NCI-H2196 (cell line): ENCODE measurements at regions not wholly inside any gene's neighbourhood (a gene's known extent, or its start where the extent isn't known, plus 50 kb on each side); places are given as distances from the start of the nearest gene placed in this dataset.

Experiments used
- DNase-seq: peaks from one replicate; lab custom pipeline; 2025; ENCODE audit not compliant: unreplicated experiment; lab: John Stamatoyannopoulos, UW

DNA sequence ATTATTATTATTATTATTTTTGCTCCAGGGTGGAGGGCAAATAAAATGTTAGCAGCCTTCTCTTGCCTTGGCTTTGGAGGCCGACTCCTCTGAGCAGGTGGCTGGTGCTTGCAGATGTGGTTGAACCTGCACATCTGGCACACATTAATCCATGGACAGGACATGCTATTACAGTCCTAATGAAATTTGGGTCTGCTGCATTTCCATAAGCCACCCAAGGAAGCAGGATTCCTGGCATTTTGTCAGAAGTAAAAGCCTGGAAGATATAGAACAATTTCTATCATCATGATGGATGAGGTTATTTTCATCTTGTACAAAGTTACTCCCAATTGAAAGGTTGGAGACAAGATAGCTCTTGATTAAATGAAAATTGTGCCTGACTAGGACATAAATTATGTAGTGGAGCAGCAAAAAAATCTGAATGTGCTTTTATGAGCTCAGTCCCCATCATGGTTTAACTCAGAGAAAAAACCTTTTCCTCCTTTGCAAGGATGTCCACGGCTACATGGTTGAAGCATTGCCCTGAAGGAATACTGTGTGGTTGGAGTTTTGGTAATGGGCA lies 130.9 kb upstream of the RGMA start:
- no peak for DNase-seq

DNA sequence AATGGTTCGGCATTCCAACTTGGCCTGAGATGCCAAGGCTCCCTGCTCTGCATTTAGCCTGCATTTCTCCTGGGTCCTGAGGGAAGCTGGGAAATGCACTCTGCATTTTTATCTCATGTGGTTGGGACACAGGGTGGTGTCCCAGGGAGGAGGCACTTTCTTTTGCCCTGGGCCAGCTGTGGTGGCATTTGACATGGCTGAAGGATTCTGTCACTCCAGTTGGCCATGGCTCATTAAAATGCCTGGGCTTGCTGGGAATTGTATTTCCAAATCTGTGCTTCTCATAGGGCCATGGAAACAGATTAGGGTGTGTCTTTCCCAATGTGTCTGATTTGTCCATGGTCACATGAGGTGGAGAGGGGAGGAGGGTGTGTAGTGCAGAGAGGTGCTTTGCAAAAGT lies 128.3 kb upstream of the RGMA start:
- DNase-seq, result no peak

DNA sequence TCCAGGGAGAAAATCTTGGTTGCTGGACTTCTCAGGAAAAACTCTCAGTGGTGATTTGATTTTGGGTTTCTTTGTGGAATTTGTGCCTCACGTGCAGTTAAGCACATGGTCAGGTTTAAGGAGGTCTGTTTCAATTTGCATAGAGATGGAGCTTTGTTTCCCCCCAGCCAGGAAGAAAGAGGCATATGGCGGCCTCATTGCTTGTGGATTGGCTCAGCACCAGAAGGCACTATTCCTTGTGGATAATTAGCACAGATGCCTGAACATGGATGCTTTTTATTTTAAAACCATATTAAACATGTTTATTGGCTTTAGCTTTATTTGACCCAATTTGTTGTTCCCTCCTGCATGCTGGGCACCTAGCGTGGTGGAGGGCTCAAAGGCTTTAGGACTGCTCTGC lies 125.1 kb upstream of the RGMA start:
- DNase-seq, result no peak

DNA sequence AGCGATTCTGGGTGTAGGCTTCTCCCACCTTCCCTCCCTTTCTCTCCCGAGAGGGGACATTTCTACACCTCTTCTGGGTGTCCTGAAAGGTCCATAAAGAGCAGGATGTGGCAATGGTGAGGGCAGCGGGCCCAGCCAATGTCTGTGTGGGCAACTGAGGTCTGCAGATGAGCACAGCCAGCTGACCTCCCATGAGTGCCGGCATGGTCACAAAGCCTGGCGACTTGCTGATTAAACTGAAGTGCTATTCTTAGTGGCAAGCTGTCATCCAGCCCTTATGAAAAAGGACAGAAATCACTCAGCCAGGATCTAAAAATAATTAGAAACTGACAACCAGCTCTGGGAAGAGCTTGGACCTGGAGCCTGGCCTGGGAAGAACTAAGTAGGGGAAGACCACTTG lies 124.3 kb upstream of the RGMA start:
- DNase-seq, result no peak

DNA sequence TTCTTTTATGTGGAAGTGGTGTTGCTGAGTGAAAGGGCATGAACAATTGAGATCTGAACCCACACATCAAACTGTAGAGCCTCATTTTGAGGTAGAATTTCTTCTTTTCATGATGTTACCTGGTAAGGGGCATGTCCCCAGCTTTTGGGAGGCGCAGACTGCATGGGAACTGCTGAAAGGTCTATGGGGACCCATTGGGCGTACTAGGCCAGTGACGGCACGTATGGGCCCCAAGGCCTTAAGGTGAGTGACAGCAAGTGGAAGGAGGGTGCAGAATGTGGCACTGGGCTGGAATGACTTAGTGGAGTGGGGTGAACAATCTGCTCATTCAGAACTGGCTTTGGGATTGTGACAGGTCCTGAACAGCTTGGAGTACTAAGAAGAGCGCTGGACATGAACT lies 123.6 kb upstream of the RGMA start:
- no peak for DNase-seq

DNA sequence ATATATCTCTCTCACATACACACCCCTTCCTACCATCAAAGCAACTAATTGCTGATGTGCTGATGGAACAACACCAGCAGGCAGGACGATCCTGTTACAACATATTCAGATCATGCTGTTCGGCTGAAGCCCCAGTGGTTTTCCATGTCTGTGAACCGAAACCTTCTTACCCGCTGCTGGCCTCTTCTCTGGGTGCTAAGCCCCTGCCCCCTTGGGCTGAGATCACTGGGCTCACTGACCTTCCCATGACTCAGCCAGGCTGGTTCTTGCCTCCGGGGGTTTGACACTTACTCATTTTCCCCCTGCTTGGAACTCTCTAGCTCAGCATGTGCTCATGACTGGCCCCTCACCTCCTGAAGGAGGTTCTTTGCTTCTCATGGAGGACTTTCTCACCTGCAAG lies 122.0 kb upstream of the RGMA start:
- no peak for DNase-seq

DNA sequence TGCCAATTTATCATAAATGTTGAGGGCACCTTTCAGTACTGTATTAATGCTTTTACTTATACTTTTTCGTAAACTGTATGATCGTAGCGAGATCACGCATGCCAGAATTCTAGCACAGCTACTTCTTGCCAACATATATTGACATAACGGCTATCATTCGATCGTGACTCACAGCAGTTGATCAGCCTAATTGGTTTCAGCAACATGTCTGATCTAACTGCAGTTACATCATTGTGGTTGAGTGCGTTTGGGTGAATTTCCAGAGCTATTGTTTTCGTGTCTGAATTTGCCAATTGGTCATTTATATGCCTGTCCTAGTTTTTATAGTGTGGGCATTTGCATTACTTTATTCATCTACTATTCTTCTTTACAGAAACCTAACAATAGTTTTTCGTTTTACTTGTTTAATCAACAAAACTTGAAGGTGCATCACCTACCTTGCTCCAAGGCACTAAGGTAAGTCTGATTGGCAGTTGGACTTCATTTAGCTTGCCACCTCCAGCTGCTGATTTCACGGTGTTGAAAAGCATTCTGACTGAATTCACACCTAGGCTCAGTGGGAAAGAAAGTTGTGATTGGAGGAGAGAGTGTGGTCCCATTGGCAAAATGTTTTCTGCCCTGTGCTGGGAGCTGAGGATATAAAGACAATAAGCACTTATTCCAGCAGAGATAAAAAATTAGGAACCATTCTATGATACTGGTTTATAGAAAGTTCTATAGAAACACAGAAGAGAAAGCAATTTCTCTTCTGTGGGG lies 120.9 kb upstream of the RGMA start:
- DNase-seq, result no peak

DNA sequence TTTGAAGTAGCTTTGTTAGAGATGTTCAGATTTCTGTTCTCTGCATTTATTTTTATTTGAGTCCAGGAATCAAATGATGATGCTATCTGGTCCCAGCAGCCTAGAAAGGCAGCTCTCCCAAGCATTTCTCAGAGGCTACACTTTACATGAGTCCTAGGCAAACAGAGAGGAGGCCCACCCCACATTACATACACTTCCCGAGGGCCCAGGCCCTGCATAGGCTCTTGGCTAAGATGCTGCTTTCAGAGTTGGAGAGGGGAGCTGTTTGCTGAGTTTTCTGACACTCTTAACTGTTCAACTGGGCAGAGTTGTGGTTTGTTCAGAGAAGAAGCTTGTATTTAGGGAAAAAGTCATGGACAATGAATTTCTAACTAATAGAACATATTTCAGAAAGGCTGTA lies 117.9 kb upstream of the RGMA start:
- no peak for DNase-seq

DNA sequence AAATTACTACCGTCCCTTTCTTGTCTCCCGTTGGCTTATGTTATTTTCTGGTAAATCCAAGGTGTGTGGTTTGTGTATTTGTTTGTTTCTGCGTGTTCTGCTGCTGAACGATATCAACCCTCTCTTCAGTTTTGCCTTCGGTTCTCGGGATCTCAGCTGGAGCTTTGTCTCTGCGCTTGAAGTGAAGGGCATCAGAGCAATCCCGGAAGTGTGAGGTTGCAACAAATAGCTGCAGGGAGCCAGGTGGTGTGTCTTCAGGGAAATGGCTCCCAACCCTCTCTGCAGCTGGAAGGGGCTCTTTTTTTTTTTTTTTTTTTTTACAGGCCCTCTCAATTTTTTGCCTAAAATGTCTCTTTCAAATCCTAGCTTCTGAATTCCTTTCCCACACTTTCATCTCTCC lies 116.4 kb upstream of the RGMA start:
- DNase-seq, result no peak

DNA sequence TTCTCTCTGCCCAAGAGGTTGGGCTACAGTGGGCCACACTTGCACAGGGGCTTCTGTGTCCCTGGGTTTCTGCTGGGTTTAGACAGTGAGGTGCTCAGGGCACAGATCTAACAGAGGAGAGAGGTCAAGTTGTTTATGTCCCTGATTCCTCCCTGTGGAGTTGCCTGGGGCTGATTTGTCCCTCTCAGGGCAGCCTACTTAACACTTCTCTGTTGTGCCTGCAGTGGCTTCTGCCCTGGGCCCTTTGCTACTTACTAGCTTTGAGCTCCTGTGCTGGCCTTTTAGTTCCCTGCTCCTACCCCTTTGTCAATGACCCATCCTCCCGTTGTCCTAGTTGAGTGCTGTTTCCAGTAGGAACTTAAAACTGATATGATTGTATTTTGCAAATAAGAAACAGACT lies 114.0 kb upstream of the RGMA start:
- DNase-seq, result no peak

DNA sequence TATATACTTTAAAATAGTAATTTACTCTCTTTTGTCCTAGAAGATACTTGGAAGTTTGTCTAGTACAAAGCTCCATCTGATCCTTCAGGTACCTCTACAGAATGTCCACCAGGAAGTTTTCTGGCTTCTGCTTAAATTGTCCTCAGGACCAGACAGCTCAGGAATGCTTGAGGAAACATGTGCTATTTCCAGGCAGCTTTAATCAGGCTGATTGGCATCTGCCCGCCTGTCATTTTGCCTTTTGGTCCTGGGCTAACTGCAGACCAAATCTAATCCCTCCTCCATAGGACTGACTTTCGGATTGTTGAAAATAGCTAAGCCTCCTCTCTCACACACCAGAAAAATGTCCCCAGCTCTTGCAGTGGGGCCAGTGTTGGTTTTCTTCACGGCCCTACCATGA lies 113.4 kb upstream of the RGMA start:
- DNase-seq, result no peak

DNA sequence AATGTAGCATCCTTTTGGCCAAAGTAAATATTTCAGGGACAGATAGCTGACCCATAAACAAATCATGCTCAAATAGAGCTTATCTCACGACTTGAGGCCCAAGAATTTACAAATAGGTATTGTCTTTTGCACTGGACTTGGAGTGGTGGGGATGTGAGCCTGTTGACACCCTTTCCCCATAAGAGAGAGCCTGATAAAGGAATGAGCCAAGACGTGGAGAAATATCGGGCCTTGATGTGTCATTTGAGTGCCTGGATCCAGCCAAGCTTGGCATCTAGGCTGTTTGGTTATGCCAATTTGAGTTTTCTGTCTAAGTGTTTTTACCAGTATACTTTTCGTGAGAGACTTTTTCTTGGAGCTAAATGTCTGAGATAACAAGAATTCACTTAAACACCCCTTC lies 112.9 kb upstream of the RGMA start:
- no peak for DNase-seq

DNA sequence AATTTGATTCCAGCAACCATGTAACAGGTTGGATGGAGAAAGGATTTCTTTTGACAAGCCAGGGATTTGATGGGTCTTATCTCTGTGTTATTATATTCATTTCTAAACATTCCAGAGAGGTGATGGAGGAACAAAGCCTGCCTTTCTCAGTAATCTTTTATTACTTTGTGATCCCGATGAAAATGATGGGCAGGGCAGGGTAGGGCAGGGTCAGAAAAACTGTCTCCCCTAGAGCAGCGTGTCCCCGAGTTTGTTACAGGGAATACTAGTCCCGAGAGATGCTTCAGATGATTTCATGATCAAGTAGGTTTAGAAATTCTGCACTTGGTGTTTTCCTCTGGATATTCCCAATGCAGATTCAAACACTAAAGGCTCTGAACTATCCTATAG lies 111.8 kb upstream of the RGMA start:
- DNase-seq, result no peak

DNA sequence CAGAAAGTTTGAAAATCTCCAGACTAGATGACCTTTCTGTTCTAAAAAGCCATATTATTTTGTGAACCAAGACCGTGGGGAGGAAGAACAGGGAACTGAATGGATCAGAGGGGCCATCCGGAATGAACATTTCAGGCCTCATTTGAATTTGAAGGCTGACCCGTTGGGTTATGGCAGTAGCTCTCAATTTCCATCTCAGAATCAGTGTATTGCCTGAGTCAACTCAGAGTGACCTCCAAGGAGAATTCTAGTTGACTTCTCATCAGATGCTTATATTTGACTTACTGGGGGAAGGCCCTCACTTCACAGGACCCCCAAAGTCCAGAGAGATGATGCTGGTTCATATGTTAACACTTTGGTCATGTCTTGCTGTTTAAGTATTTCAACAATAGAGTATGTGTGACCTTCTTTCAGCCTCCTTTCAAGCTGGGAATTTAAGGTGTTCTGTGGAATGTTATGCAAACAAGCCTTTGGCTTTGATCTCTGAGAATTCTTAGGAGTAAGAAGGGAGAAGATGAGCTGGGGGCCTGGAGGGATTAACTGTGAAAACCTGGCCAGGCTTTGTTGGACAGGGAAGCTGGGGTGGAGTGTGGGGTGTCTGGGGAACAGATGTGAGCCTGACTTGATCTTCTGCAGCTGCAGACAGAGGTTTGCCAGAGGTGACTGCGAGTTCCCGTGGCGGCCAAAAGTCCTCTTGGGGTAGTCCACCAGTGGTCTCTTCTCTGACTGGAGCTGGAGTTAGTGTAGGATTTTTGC lies 111.2 kb upstream of the RGMA start:
- no peak for DNase-seq

DNA sequence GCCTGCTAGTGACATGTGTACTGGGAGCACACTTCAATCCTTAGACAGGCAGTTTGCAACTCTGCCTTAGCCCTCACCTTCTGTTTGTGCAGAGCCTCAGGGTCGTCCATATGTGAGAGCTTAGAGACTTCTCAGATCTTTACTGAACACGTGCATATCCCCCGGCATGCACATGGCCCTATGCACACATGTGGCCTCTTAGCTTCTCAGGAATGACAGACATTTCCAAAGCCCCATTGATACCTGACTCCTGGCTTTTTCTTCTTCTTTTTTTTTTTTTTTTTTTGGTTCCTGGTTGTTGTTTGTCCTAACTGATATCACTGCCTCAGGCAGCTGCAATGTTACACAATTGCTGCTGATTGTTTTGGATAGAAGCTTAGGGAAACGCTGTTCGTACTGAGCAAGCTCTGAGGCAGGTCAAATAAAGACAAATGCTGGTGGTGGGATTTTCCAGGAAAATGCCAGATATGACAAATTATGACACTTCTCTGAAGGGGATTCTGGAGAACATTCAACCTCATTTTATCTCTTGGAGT lies 107.2 kb upstream of the RGMA start:
- no peak for DNase-seq

DNA sequence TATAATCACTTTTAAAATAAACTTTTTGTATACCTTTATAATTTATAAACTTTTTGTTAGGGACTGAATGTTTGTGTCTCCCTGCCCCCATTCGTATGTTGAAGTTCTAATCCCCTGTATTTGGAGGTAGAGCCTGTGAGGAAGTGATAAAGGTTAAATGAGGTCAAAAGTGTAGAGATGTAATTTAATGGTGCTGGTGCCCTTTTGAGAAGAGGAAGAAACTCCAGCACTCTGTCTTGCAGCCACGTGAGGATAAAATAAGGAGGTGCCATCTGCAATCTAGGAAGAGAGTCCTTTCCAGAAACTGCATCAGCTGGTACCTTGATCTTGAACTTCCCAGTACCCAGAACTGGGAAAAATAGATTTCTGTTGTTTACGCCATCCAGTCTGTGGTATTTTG lies 106.1 kb upstream of the RGMA start:
- DNase-seq, result no peak

DNA sequence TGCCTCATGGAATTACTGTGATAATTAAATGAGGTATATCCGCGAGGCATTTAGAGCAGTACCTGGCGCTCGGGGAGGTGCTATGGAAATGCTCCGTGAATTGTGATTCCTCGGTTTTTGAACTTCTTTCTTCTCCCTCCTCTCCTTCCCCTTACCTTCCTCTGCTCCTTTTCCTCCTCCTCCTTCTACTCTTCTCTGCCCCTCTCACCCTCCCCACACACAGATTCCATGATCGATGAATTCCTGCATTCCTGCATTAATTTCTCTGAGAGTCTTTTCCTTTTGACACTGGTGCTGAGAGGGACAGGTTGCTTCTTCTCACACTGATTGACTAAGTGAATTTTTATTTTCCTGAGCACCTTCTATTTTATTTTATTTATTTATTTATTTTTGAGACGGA lies 101.2 kb upstream of the RGMA start:
- DNase-seq, result no peak

DNA sequence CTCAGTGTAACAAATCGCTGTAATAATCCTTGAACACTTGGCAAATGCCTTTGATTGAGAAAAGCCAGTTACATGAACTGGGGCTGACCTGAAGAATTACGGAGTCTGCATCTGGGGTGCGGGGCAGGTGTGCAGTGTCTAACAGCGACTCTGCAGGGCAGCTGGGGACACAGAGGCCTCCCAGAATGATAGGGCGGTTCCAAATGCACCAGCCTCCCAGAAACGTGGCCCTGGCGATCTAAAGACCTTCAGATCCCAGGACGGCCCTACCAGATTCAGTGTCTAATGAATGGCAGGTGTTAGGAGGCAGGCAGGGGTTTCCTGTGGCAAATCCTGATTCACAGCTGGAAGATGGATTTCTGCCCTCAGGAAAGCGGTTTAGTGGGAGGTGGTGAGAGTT lies 100.5 kb upstream of the RGMA start:
- no peak for DNase-seq

DNA sequence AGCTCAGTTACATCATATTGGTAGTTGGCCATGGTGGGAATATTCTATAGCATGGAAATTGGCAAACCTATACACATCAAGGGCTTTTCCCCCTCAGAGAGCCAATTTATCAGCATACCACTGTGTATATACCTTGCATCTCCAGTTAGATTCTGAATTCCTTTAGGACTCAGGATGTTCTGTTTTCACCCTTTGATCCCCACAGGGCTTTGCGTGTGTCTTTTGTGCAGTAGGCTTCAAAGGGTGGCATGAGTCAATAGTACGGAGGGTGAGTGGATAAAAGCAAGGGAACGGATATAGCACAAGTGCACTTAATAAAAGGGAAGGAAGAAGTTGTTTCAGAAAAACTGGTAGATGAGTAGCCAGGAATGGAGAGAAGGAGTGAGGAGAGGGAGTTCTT lies 99.2 kb upstream of the RGMA start:
- DNase-seq, result no peak

DNA sequence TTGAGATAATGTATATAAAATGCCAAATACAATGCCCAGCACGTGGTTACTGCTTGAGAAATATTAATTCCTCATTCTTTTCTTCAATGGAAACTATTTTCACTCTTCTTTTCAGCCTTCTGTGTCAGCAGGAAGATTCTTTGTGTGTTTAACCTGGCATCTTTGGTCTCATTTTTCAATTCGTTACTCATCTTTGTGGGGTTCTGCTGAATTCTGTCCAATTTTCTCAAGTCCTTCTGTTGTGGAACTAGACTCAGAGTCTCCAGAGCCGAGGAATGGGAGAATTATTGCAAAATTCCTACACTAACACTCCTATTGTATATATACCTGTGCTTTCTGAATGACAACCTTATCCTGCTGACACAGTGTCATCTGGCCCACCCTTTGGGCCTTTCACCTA lies 96.8 kb upstream of the RGMA start:
- no peak for DNase-seq

DNA sequence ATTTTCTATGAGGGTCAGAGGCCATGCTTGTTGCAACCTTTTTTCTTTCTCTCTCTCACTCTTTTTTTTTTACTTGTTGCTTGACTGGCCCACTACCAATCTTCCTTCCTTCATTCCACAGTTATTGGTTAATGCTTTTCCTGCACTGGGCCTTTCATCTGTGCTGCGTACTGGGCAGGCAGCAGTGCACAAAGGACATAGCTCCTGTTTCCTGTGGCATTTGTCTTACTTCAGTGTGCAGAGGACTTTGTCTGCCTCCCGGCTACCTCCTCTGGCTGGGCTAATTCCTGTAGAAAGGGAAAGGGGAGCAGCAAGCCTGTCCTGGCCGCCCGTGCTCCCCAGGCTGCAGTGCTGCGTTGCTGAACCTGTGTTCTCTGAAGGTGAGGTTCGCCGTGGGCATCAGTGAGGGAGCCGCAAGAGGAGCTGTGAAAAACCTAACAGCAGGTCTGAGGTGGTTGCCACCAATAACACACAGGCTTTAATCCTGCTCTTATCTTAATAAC lies 93.7 kb upstream of the RGMA start:
- DNase-seq, result no peak

DNA sequence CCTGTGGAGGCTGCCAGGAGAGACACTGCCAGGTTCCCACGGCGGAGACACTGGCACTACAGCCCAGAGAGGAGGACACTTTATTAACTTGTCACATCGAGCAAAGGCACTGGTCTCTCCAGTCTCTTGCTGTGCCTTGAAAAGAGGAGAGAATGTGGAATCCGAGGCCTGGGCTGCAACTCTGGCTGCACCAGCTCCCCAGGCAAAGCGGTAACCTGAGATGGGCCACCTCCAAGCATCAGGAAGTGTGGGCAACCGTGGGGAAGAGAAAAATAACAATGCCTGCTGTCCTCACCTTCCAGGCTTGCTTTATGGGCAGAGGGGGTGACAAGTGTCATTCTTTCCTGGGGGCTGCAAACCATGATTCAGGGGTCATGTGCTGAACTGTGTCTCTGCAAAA lies 91.6 kb upstream of the RGMA start:
- DNase-seq, result no peak
